ENCODE measurements at regions not wholly inside any gene's neighbourhood (a gene's known extent, or its start where the extent isn't known, plus 50 kb on each side); places are given as distances from the start of the nearest gene placed in this dataset.

DNA sequence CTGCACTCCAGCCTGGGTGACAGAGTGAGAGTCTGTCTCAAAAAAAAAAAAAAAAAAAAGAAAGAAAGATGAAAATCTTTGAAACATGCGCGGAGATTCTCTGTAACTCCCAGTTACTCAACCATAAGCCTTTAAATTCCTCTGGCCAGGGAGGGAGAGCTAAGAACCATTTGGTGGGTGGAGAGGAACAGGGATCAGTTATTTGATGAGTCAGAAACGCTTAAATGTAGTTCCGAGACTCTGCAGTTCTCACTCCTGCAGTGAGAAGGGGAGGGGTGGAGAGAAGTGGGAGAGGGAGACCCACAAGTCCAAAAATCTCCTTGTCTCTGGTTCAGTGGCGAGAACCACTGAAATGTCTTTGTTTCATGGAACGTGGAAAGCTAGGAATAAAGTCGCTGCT, 266.7 kb downstream of the SOX9 start:
- no peak overlapping the region for H3K27ac ChIP-seq
- H3K27me3 ChIP-seq: no peaks in the 10 kb centered on the region
- no peak for DNase-seq (ENCODE audit: low spot score)
- no peaks in the 10 kb centered on the region for H3K36me3 ChIP-seq
- H3K4me1 ChIP-seq: peaks cover 0 to 5% of the 10 kb centered on the region in 2 donors
- H3K4me3 ChIP-seq: no peak overlapping the region
- no peaks in the 10 kb centered on the region for H3K9me3 ChIP-seq
- TF ChIP-seq, protein P1, sequence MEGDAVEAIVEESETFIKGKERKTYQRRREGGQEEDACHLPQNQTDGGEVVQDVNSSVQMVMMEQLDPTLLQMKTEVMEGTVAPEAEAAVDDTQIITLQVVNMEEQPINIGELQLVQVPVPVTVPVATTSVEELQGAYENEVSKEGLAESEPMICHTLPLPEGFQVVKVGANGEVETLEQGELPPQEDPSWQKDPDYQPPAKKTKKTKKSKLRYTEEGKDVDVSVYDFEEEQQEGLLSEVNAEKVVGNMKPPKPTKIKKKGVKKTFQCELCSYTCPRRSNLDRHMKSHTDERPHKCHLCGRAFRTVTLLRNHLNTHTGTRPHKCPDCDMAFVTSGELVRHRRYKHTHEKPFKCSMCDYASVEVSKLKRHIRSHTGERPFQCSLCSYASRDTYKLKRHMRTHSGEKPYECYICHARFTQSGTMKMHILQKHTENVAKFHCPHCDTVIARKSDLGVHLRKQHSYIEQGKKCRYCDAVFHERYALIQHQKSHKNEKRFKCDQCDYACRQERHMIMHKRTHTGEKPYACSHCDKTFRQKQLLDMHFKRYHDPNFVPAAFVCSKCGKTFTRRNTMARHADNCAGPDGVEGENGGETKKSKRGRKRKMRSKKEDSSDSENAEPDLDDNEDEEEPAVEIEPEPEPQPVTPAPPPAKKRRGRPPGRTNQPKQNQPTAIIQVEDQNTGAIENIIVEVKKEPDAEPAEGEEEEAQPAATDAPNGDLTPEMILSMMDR (IDR thresholded peaks at IDR 0.05): no peak

DNA sequence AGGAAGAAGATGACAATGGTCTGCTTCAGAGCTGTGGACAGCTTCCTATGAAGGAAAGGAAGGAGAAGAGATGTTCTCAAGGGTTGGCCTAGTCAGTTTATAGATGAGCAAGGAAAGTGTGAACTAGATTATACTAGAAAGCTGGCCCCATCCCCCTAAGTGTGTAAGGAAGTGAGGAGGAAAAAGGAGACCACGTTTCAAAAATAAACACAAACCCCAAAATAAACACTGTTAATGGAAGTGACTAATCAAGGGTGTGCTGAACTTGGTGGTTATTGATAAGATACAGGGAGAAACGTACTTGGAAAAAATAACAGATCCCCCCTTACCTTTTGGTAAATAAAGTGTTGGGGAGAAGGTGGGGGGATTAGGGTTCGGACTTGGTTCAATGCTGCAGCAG, 267.1 kb downstream of the SOX9 start:
- DNase-seq (ENCODE audit: low spot score): no peak
- no peak overlapping the region for H3K4me3 ChIP-seq
- no peaks in the 10 kb centered on the region for H3K36me3 ChIP-seq
- no peaks in the 10 kb centered on the region for H3K27me3 ChIP-seq
- TF ChIP-seq, protein P1 (IDR thresholded peaks at IDR 0.05): no peak
- peaks cover 0 to 4% of the 10 kb centered on the region in 2 donors for H3K4me1 ChIP-seq
- no peak overlapping the region for H3K27ac ChIP-seq
- H3K9me3 ChIP-seq: no peaks in the 10 kb centered on the region

DNA sequence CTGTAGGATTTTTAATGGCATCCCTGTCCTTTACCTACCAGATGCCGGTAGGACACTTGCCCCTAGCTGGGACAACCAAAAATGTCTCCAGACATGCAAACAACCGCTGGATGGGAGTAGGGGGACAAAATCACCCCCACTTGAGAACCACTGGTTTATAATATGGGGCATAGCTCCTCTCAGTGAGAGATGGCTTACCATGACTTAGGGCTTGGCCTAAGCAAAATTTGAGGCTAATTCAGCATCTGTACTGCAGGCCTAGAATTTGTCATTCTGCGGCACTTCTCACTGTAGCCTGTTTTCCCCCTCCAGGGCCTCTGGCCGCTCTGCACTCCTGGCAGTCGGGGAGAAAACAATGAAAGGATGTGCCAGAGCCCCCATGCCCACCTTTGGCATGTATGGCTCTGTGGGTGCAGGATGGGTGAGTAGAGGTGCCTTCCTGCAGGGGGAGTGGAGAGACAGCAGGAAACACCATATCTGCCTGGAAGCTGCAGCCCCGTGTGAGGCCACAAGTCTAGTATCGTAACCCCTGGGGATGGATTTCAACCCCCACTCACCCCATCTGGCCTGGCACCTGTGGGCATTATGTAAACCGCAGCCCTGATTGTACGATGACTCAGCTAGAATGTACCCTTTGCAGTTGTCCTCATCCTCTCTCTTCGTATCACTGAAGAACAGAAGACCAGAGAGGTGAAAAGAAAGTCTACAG, 268.1 kb downstream of the SOX9 start:
- H3K4me3 ChIP-seq: no peak overlapping the region
- H3K36me3 ChIP-seq: no peaks in the 10 kb centered on the region
- no peaks in the 10 kb centered on the region for H3K27me3 ChIP-seq
- no peaks in the 10 kb centered on the region for H3K4me1 ChIP-seq
- no peak overlapping the region for H3K27ac ChIP-seq
- DNase-seq (ENCODE audit: low spot score): no peak
- H3K9me3 ChIP-seq: no peaks in the 10 kb centered on the region
- TF ChIP-seq, protein P1 (IDR thresholded peaks at IDR 0.05): no peak

DNA sequence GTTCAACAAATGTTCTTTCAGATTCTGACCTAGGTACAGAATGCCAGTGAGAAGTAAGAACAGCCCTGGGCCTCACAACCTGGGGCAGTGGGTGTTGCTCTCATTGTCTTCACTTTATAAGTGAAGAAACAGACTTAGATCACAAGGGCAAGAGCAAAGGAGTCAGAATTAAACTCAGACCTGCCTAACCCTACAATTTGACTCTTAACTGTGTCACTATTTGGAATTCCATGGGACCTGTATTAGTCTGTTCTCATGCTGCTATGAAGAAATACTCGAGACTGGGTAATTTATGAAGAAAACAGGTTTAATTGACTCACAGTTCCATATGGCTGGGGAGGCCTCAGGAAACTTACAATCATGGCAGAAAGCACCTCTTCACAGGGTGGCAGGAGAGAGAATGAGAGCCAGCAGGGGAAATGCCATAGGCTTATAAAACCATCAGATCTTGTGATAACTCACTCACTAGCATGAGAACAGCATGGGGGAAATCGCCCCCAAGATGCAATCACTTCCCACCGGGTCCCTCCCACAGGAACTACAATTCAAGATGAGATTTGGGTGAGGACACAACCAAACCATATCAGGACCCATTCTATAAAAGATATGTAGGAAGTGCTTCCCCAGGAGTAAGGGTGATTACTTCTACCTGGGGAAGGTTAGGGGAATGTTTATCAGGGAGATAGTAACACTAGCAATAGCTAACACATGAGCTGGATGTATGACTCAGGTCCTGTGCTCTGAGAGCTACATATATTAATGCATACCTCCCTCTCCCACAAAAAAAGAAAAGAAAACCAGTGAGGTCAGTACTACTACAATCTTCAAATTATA, 270.1 kb downstream of the SOX9 start:
- no peaks in the 10 kb centered on the region for H3K9me3 ChIP-seq
- TF ChIP-seq, protein P1 (IDR thresholded peaks at IDR 0.05): no peak
- no peak overlapping the region for H3K4me3 ChIP-seq
- no peaks in the 10 kb centered on the region for H3K27me3 ChIP-seq
- no peak overlapping the region for H3K27ac ChIP-seq
- H3K4me1 ChIP-seq: no peaks in the 10 kb centered on the region
- no peak for DNase-seq (ENCODE audit: low spot score)
- H3K36me3 ChIP-seq: no peaks in the 10 kb centered on the region

DNA sequence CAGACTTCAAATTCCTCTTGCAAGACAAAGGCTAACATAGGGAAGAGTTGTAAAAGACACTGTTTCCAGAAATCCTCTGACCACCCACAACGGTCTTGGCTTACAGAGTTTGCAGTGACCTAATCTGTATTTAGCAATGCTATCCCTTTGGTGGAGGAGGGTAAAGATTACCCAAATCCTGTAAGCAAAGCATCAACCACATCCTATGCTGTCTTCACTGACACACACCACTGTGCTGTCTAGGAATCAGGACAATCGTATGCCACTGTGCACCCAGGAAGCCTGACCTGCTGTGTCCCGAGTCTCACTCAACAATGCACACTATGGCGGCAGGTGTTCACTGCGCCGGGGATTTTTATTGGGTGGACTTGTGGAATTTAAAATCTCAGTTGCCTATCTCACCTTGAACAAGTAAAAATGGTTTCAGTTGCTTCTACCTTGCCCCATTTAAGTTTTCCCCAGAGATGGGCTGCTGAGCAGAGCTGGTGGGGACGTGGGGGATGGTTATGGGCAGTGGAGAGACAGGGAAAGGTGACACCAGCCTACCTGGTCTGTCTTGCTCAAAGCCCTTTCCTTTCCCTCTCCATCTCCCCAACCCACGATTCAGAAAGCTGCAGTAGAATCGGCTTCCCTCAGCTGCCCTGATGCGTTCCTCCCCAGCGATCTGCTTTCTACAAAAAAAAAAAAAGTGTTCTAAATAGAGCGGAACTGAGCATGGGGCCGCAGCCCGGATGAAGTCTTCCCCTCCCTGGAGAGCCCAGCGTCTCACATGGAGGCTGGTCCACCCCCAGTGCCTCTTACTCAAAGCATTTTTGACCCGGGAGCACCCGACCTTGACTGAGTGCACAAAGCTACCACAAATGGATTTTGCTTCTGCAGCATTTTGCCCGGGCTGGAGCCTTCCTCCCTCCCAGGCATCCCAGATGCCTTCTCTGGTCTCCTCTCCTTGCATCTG, 271.5 kb downstream of the SOX9 start:
- H3K9me3 ChIP-seq: no peaks in the 10 kb centered on the region
- no peaks in the 10 kb centered on the region for H3K36me3 ChIP-seq
- no peak for DNase-seq (ENCODE audit: low spot score)
- no peaks in the 10 kb centered on the region for H3K4me1 ChIP-seq
- H3K27me3 ChIP-seq: no peaks in the 10 kb centered on the region
- TF ChIP-seq, protein P1 (IDR thresholded peaks at IDR 0.05): no peak
- H3K27ac ChIP-seq: no peak overlapping the region
- no peak overlapping the region for H3K4me3 ChIP-seq
